OCI-LY7 (cell line): ENCODE measurements at regions not wholly inside any gene's neighbourhood (a gene's known extent, or its start where the extent isn't known, plus 50 kb on each side); places are given as distances from the start of the nearest gene placed in this dataset.
A peak's percentile ranks its signal among the peaks of the same experiment; 100 is the strongest.

Experiments
- BruUV-seq: library from RNA; stranded (reverse); fragments of 400-500 nt; replicated peaks from 2 replicates; lab custom pipeline; 2021; lab: Mats Ljungman, UMichigan
- CTCF ChIA-PET: fragments of 300-600 bp; sonication (Branson Sonifier 250); formaldehyde crosslinking; loops from one replicate; lab custom pipeline; 2022; ENCODE audit warnings: antibody characterized with exemption; ENCODE audit not compliant: unreplicated experiment; lab: Charles Lee
- POLR2A ChIA-PET: fragments of 300-600 bp; sonication (Branson Sonifier 250); formaldehyde crosslinking; loops from one replicate; lab custom pipeline; 2022; ENCODE audit warnings: antibody characterized with exemption; lab: Charles Lee
- DNase-seq: peaks from one replicate; pipeline ENCODE4 v3.0.0-alpha.2; 2015; ENCODE audit warnings: low spot score
- H2AFZ ChIP-seq: fragments of 200-600 bp; sonication (generic), shearing (Covaris generic); 2 replicates; pipeline ENCODE4 v1.6.1; 2014; ENCODE audit warnings: mild to moderate bottlenecking, antibody characterized with exemption, low read length, moderate library complexity
- H3K27ac ChIP-seq: fragments of 200-600 bp; sonication (generic); 2 replicates; pipeline ENCODE4 v1.5.1; 2014; ENCODE audit warnings: mixed run types, low read depth, mild to moderate bottlenecking, moderate library complexity, low read length, inconsistent platforms; ENCODE audit not compliant: poor library complexity, severe bottlenecking
- H3K36me3 ChIP-seq: fragments of 200-600 bp; sonication (generic); 2 replicates; pipeline ENCODE4 v1.6.1; 2014; ENCODE audit warnings: mild to moderate bottlenecking, antibody characterized with exemption, low read length, moderate library complexity, mixed read lengths; ENCODE audit not compliant: insufficient read depth
- H3K4me1 ChIP-seq: fragments of 200-600 bp; sonication (generic); 2 replicates; pipeline ENCODE4 v1.5.1; 2014; ENCODE audit warnings: mild to moderate bottlenecking, low read length; ENCODE audit not compliant: insufficient read depth, poor library complexity, severe bottlenecking
- H3K4me2 ChIP-seq: fragments of 200-600 bp; sonication (generic); 2 replicates; pipeline ENCODE4 v1.6.1; 2014; ENCODE audit warnings: mild to moderate bottlenecking, low read length
- H3K4me3 ChIP-seq: fragments of 200-600 bp; sonication (generic); 2 replicates; pipeline ENCODE4 v1.5.1; 2014; ENCODE audit warnings: mild to moderate bottlenecking, low read depth, low read length; ENCODE audit not compliant: poor library complexity, severe bottlenecking
- H3K79me2 ChIP-seq: fragments of 200-600 bp; sonication (generic); 2 replicates; pipeline ENCODE4 v1.6.1; 2016; ENCODE audit warnings: low read depth, mild to moderate bottlenecking, low read length, moderate library complexity, mixed read lengths; ENCODE audit not compliant: insufficient read depth
- H3K9me2 ChIP-seq: fragments of 200-600 bp; sonication (generic); 2 replicates; pipeline ENCODE4 v1.6.1; 2016; ENCODE audit warnings: mild to moderate bottlenecking, low read length, mixed read lengths; ENCODE audit not compliant: insufficient read depth
- H3K9me3 ChIP-seq: fragments of 200-600 bp; sonication (generic); 2 replicates; pipeline ENCODE4 v1.6.1; 2014; ENCODE audit warnings: mild to moderate bottlenecking, mixed run types, low read length, mixed read lengths
- H4K20me1 ChIP-seq: fragments of 200-600 bp; sonication (generic); 2 replicates; pipeline ENCODE4 v1.6.1; 2014; ENCODE audit warnings: mild to moderate bottlenecking, antibody characterized with exemption, low read length, moderate library complexity, mixed read lengths; ENCODE audit not compliant: insufficient read depth
- EZH2phosphoT487 ChIP-seq: fragments of 200-600 bp; sonication (generic); IDR thresholded peaks from 2 replicates; pipeline ENCODE4 v1.6.1; 2018; ENCODE audit warnings: low read depth, borderline replicate concordance, mild to moderate bottlenecking, mixed run types, antibody characterized with exemption, low read length, moderate library complexity, mixed read lengths
- intact Hi-C: fragments of 100-400 bp; cut with micrococcal nuclease; formaldehyde crosslinking; loops from one replicate; pipeline ENCODE4 v1.10.0; 2022; ENCODE audit not compliant: unreplicated experiment
- TF ChIP-seq, protein P1 (sequence below): fragments of 200-600 bp; sonication (generic); conservative IDR thresholded peaks from 2 replicates; pipeline ENCODE4 v1.5.1; 2014; ENCODE audit warnings: mild to moderate bottlenecking, antibody characterized with exemption, low read length, moderate library complexity, mixed read lengths

DNA sequence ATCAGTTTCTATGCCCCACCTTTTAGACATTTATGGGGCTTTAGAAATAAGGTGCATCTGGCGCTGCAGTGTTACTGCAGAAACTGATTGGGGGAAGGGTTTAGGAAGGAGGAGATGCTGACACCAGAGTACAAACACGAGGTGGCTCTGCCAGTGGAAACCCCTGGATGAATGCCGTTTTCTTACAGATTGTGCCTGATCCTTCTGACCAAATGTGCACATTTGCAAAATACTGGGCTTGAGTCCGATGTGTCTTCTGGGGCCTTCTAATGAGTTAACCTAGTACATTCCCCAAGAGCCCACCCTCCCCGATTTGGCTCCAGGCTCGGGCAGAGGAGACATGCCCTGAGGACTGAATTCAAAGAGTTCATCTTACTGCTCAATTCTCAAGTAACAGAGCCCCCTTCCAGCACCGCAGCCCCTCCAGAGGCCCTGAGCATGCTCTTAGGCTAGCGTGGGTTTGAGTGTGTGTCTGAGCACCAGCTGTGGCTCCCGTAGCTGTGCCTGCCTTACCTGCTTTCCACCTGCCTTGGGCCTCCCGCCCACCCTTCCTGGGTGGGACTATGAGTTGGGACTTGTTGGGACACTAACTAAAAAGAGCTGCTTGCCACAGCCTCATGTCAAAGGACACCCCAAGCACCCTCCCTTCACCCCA, 116.7 kb upstream of the COPS8 start:
- Histone ChIP-seq H3K27ac (no peak overlapping the region), H3K36me3 (no peaks in the 10 kb centered on the region)
- CTCF ChIA-PET: no interaction called here

DNA sequence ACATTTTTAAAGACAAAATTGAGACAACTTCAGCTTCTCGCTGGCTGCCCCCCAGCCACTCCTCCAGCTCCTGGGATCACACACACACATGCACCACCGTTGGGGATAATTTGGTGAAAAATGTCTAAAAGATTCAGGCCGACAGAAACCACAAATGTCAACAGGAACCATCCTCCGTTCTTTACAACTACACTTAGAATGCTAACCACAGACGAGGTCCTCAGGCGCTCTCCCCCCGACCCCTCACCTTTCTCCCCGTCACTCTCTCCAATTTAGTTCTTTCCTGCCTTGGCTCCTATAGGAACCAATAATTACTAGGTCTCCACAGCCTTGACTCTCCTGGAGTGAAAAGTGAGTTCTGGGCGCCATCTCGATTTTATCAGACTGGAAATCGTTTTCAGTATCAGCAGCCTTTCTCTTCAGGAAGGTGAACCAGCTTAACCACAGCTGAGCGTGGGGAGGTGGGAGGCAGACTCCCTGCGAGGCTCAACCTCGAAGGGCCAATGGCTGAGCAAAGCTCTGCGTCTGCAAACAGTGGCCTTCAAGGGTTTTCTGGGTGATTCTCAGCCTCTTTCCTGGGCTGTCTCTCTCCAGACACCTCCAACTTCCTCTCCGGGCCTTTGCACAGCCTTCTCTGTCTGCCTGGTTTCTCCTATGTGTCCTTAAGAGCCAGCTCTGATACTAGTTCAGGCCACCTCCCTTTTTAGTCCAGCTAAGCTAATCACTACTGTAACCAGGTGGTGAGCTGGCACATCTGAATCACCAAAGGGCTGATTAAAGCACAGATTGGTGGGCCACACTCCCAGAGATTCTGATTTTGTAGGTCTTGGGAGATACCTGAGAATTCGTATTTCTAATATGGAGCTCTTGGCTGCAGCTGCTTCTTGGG, 115.7 kb upstream of the COPS8 start:
- intact Hi-C loops: no loop called here

More for the DNA sequence above, 116.7 kb upstream of the COPS8 start:
- Histone ChIP-seq H3K9me2 (no peaks in the 10 kb centered on the region), H3K4me2 (no peak overlapping the region), H3K79me2 (no peaks in the 10 kb centered on the region), H2AFZ (no peak overlapping the region), H3K4me3 (no peak overlapping the region), H3K9me3 (no peaks in the 10 kb centered on the region), H3K4me1 (no peaks in the 10 kb centered on the region), H4K20me1 (no peaks in the 10 kb centered on the region)
- no TSS peak for BruUV-seq
- POLR2A ChIA-PET: no interaction called here
- intact Hi-C loops: no loop called here
- no peak for DNase-seq
- TF ChIP-seq, protein P1, sequence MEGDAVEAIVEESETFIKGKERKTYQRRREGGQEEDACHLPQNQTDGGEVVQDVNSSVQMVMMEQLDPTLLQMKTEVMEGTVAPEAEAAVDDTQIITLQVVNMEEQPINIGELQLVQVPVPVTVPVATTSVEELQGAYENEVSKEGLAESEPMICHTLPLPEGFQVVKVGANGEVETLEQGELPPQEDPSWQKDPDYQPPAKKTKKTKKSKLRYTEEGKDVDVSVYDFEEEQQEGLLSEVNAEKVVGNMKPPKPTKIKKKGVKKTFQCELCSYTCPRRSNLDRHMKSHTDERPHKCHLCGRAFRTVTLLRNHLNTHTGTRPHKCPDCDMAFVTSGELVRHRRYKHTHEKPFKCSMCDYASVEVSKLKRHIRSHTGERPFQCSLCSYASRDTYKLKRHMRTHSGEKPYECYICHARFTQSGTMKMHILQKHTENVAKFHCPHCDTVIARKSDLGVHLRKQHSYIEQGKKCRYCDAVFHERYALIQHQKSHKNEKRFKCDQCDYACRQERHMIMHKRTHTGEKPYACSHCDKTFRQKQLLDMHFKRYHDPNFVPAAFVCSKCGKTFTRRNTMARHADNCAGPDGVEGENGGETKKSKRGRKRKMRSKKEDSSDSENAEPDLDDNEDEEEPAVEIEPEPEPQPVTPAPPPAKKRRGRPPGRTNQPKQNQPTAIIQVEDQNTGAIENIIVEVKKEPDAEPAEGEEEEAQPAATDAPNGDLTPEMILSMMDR: no peak
- no peak for TF ChIP-seq EZH2phosphoT487

More for the DNA sequence above, 115.7 kb upstream of the COPS8 start:
- Histone ChIP-seq H3K4me3 (no peak overlapping the region), H3K4me2 (no peak overlapping the region), H3K36me3 (no peaks in the 10 kb centered on the region), H3K79me2 (no peaks in the 10 kb centered on the region), H3K27ac (no peak overlapping the region), H2AFZ (peak overlapping the region; percentile 34; the same call in 1 of the 2 replicates), H3K9me3 (no peaks in the 10 kb centered on the region), H3K4me1 (no peaks in the 10 kb centered on the region), H3K9me2 (no peaks in the 10 kb centered on the region), H4K20me1 (no peaks in the 10 kb centered on the region)
- ChIA-PET CTCF (no interaction called here), POLR2A (no interaction called here)
- no peak for DNase-seq
- BruUV-seq: no TSS peak
- TF ChIP-seq, protein P1: no peak
- no peak for TF ChIP-seq EZH2phosphoT487
